ENCODE measurements at regions not wholly inside any gene's neighbourhood (a gene's known extent, or its start where the extent isn't known, plus 50 kb on each side); places are given as distances from the start of the nearest gene placed in this dataset.

DNA sequence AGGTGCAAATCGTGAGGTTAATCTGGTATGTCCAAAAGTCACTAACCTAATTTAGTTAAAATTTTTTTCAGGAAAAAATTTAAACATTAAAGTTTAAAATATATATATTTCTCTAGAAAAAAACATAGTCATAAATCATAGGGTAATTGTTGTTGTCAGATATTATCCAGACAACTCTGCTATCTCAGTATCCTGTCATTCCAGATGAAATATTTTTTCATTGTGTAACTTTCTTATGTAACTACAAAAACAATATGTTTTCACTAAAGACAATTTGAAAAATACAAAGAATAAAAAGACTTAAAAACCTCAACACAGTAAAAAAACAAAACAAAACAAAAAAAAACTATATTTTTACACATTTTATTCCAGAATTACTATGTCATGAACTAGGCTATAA is 57.6 kb downstream of the TENT5A start:
- no peak for DNase-seq (ENCODE audit: low spot score)

DNA sequence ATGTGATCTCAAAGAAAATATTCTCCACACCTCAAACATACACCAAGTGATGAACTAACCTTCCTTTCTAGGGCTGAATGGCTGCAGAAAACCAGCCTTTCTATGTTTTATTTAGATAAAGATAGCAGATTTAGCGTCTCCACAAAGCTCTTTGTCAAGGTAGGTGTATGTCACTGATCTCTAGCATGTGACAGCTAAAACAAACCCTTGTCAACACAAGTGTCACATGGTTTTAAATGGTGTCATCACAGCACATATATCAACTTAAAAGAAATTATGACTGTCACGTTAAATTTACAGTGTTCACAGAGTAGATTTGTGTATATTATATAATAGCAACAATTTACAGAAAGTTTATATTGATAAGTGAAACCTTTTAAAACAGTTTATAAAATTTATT is 58.3 kb downstream of the TENT5A start:
- no peak for DNase-seq (ENCODE audit: low spot score)

DNA sequence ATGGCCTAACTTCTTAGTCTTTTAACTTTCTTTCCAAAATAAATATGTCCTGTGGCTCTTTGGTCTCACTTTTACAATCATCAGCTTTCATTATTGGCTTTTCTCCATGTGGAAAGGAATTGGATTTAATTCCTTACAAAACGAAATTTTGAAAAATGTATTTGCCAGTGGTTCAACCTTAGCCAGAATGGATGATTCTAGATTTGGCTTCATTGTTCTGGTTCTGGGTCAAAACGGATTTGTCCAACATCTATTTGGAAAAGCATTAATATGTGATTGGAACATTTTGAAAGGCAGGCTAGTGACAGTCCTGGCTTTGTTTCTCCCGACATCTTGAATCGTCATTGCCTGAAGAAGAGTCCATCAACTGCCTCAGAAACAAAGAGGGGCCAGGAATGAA is 59.2 kb downstream of the TENT5A start:
- no peak for DNase-seq (ENCODE audit: low spot score)

DNA sequence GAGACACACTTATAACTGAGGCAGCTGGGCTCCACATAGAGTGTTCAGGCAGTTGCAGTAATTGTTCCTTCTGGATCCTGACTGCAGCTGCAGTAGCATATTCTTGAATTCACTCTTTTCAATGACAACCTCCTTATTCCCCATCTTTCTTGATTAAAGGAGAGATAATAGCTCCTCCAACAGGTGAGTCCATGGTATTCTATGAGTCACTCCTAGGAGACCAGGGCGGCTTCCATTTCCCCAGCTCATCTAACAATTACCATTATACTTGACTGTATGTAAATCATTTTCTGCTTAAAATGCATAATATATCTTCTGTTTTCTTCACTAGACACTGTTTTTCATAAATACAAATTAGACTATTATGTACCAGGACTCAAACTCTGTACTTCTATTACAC is 62.4 kb downstream of the TENT5A start:
- DNase-seq (ENCODE audit: low spot score): no peak

DNA sequence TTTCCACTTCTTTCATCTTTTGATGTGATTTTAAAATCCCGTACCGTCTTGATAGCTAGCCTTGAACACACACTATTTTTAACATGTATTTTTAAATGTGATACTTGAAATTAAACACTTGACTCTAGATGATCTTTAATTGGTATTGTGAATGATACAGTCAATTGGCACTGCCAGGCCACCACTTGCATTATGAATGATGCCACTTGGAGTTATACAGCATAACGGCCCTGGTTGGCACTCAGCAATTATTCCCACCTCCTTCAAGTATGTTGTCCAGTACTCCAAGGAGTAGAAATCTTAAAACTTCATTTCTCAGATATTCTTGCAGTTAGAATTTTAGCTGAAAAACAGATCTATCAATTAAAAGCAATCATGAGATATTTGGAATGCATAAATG is 62.9 kb downstream of the TENT5A start:
- DNase-seq (ENCODE audit: low spot score): no peak

DNA sequence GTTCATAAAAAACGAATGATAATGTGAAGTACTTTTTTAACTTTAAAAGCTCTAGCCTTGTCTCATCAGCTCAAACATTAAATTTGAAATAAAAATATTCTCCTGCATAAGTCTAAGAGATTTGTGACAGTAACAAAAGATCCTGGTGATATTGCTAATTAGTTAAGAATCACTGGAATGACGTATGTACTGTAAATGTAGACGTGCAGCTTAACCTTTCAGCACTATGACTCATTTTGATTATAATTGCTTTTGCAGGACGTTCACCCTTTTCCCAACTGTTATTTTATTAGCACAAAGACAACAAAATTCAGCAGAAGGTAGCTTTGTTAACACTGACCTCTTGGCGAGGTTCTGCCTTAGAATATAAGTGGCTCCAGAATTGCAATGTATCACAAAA is 68.6 kb downstream of the TENT5A start:
- DNase-seq (ENCODE audit: low spot score): no peak

DNA sequence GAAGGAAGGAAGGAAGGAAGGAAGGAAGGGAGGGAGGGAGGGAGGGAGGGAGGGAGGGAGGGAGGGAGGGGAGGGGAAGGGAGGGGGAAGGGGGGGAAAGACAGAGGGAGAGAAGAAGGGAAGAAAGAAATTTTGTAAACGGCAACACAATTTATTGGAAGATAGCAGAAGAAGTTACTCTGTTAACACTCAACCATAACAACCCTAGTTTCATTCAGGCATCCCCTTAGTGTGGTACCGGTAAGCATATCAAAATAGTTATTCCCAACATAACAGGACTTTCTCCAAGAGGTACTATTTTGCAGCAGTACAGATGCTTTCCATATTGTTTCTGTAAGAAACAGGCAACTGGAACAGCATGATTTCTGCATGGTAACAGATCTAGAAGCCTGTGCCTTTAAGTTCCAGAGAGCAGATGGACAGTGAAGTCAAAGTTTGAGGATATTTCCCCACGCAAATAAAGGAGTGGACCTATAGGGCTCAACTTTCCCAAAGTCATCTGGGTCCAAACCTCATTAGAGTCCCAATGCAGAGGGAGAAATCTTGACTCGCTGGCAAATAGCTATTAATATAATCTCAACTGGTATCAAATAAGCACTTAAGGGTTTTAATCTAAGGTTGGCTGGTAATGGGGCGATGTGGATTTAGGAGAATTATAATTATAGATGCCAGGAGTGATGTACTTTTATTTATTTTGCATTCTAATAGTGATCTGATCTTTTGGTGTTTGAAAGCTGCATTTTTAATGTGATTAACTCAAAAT is 69.4 kb downstream of the TENT5A start:
- no peak for DNase-seq (ENCODE audit: low spot score)

DNA sequence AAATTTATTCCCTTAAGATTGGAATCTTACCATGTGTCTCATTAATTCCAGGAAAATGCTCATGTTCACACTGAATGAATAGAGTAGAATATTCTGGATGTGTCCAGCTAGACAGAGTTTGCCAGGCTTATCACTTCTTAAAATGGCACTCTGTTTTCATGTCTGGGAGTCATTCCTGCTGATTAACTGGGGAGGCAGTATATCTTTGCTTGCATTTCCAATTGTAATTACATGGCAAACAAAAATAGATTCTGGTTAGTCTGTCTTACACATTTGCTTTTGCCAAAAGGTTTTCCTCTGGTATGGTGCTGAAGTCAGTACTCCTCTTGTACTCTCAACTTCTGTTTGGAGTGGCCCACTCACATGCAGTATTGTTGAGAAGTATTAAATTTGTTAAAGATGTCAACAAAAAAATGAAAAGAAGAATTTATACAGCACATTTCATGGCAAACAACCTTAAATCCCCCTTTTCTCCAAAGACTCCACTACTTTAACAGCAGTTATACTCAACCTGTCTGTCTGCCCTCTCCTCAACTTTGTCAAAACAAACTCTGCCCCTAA is 70.2 kb downstream of the TENT5A start:
- DNase-seq (ENCODE audit: low spot score): no peak

DNA sequence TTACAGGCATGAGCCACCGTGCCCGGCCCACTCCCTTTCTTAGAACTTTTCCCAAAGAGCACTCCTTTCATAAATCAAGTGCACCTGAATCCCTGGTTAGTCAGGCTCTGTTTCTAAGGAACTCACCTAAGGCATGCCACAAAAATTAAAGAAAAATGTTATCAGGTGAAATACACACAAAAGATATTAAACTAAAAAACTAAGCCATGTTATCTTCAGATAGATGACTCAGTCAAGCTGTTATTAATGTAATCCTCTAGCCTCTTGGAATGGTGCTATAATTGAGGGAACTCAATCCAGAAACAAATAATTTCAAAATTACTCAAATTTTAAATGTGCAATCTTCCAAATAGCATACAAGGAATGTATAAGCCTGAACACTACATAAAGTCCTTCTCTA is 83.0 kb downstream of the TENT5A start:
- no peak for DNase-seq (ENCODE audit: low spot score)

DNA sequence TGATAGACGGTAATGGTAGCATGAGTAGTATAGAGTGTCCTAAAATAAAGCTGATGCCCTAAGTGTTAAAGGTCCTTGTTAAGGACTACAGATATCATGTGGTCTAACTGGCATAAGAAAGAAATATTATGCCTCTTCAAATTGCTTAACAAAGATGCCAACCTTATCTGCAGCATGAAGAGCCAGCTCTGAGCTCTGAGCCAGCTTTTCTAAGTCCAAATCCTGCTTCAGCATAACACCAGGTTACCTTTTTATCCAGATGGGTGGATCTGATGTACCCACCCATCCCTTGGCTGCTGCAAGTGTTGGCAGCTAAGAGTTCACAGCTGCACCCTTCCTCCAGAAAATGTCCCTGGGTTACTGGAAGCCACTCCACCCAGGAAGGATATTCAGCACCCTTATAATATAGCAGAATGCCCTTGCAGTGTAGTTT is 83.8 kb downstream of the TENT5A start:
- no peak for DNase-seq (ENCODE audit: low spot score)

DNA sequence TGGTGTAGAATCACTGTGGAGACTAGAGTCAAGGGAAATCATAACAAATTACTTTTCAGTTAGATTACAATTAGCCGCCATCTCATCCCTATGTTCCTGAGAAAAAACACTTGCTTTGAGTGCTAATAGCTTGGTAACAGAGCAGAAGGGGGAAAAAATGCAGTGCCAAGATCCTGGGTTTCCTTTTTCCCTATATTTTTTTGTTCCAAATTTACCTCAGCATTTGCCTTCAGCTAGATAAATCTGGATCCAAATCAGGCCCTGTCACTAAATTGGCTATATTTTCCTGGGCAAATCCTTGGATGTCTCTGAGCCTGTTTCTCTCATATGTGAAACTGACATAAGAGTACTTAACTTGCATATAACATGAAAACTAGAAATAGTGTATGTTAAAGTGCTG is 86.0 kb downstream of the TENT5A start:
- no peak for DNase-seq (ENCODE audit: low spot score)

DNA sequence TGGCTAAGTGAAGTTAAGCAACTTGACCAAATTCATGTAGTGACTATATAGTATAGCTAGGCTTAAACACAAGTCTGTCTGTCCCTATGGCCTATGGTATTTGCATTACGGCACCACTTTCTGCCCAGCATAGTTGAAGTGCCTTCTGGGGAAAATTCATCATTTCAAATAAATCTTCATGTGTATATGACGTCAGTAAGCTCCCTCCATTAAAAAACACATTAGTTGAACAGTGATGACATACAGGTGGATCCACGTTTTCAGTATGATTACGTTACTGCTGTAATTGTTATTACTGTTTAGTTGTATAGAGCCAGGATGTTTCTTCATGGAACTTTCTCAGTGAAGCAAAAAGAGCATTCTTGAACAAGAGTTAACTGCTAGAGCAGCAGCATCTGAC is 96.2 kb downstream of the TENT5A start:
- DNase-seq (ENCODE audit: low spot score): no peak

DNA sequence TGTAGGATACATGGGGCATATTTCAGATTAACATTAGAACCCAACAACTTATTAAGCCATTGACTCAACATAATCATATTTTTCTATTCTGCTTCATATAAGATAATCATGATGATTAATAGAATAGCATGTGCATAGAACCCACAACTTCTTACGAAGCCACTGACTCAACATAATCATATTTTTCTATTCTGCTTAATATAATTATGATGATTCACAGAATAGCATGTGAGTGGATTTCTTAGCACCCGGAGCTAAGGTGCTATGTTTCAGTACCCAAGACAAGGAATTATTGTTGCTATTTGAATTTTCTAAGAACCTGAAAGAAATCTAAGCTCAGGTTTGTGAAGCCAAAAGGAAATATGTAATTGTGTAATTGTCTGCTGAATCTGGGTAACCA is 96.8 kb downstream of the TENT5A start:
- DNase-seq (ENCODE audit: low spot score): no peak

DNA sequence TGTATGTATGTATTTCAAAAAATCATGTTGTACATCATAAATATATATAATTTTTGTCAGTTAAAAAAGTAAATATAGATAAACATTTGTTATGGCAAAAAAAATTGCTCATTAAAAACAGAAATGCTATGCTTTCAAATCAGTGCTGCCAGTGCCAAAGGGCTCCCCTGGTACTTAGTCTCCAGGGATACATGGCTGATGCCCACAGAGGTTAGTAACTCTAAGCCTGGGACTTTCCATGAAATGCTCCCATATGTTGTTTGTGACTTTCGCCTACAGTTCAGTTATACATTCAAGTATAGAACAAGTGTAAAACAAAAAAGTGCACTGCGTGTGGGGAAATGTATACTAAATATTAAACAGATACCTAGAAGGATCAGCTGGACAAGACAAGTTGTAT is 104.0 kb downstream of the TENT5A start:
- DNase-seq (ENCODE audit: low spot score): no peak

DNA sequence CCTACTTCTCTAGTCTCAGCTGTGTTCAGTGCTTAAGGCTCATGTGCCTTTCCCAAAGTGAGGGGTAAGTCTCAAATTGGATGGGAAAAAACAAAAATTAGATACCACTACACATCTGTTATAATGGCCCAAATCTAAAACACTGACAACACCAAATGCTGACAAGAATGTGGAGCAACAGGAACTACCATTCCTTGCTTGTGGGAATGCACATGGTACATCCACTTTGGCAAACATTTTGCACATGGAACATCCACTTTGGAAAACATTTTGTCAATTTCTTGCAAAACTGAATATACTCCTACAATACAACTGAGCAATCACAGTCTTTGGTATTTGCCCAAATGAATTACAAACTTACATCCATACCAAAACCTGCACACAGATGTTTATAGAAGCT is 109.3 kb downstream of the TENT5A start:
- DNase-seq (ENCODE audit: low spot score): no peak

DNA sequence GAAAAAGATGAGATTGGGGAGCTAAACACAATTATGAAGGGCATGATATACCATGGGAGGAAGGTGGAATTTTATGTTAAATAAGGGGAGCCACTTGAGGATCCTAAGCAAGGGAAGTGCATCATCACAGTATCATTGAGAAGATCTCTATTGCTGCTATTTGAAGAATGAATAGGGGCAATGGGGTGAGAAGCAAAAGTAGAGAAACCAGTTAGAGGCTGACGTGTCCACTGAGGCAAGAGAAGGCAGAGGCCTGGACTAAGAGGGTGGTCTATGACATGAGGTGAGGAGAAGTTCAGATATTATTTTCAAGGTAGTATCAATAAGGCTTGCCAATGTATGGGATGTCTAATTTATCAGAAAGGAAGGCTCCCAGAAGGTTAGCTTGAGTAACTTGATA is 111.6 kb downstream of the TENT5A start:
- DNase-seq (ENCODE audit: low spot score): no peak

DNA sequence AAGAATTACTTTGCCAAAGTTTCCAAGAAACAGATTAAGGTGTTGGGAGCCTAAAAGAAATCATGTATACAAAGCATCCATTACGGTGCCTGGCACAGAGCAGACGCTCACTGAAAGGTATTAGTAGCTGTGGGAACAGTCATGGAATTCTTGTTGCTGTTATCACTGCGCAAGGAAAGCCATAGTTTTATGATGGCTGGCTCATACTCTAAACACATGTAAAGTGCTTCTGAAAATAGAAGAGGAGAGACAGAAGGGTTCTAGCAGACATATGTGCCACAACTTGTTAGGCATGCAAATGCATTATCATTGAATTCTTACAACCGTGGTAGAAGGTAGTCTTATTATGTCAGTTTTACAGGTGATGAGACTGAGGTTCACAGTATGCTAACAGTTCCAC is 112.4 kb downstream of the TENT5A start:
- DNase-seq (ENCODE audit: low spot score): no peak

DNA sequence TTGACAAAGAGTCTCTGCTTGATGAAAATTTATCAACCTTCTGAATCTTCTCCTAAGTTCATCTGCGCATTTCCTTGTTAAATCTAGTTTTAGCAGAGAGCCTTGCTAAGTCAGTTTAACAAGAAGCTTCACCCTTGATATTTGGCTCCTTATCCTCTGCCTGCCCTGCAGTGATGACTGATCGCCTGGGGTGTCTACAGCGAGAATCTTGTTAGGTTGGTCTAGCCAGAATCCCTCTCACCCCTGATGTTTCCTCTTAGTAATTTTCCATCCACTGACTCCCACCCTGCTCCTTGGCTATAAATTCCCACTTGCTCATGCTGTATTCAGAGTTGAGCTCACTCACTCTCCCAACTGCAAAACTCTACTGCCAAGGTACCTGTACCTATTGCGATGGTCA is 114.1 kb downstream of the TENT5A start:
- DNase-seq (ENCODE audit: low spot score): no peak

DNA sequence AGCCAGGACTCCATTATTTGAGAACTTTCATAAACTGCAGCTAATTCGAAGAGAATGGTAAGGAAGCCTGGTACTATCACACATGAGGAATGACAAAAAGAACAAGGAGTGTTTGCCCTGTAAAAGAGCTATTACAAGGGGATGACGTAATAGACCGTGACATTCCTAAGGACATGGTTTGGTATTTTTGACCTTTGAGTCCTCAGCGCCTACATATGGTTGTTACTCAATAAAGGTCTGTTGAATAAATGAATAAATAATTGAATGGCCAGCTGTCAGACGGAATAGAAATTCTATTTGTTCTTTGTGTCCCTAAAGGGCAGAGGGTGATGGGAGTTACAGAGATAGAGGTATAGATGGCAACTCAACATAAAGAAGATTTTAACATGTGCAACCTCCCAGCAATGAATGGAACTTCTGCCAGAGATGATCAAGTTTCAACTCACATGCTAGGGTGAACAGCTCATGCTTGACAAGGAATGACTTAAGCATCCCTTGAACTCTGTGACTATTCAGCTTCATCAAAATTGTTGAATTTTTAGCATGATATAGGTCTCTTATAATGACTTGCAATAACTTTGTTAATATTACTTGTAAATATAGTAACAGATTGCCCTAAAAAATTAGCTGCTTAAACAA is 115.4 kb downstream of the TENT5A start:
- no peak for DNase-seq (ENCODE audit: low spot score)

DNA sequence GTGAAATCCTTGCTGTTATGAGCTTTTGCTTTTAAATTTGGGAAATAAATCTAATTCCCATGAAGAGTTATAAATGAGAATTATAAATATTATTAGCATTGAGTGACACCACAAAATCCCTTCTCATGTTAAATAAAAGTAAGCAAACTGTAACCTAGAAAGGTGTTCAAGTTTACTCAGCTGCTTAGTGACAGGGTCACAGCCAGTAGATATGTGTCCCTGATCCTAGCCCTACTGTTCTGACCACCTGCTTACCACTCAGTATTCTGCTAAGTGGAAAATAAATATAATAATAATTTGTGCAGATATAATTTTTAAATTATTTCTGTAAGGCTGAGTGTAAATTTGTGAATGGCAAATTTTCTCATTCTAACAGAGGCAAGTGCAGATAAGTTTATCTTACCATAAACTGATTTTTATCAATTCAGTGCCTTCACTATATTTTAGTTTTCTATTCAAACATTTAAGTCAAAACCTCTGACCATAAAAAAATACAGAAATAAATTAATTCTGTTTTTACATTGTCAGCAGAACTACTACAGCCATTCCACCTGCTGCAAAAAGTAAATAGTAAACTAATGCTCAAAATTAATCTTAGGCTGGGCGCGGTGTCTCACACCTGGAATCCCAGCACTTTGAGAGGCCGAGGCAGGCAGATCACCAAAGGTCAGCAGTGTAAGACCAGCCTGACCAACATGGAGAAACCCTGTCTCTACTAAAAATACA is 118.2 kb downstream of the TENT5A start:
- no peak for DNase-seq (ENCODE audit: low spot score)

DNA sequence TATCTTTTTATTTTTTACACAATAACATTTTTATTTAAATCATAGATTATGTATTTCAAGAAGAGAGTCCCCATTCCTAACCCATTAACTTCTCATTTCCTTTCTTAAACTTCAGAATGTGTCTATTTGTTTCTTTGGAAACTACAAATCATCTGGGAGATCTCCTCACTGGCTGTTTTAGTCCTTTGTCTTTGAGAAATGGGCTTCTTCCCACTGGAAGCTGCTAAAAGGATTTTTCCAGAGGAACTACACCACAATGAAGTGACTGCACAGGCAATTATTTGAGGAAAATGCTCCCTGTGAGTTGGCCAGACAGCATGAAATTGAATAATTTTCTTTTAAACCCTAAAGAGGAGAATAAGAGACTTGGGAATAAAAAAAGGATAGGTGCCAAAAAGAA is 119.1 kb downstream of the TENT5A start:
- DNase-seq (ENCODE audit: low spot score): no peak

DNA sequence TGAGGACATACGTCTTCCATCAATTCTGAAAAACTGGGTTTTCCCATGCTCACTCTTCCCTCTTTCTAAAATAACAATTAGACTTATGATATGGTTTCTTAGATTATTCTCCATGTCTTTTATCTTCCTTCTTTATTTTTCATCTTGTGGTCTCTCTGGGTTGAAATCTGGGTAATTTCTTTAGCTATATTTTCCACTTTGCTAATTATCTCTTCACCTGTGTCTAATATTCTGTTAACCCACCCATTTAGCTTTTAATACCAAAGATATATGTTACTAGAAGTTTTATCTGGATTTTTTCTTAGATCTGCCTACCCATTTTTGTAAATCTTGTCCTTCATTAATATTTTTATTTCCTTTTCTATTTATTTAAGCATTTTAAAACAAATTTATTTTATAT is 121.8 kb downstream of the TENT5A start:
- no peak for DNase-seq (ENCODE audit: low spot score)

DNA sequence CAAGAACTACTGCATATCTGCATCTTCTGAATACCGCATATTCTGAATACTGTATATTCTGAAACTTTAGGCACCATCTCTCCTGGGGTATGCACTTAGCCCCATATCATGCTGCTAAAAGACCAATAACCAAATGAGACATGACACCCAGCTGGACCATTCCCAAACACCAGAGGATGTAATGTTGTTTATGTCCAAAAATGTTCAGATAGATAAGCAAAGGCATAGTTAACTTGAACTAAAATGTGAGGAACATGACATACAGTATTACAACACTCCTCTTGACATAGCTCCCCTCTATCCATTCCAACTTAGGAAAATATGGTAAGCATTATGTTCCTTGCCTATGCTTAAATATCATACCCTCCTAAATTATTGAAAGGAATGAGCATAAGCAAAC is 127.3 kb downstream of the TENT5A start:
- no peak for DNase-seq (ENCODE audit: low spot score)
